ENCODE measurements at regions not wholly inside any gene's neighbourhood (a gene's known extent, or its start where the extent isn't known, plus 50 kb on each side); places are given as distances from the start of the nearest gene placed in this dataset.

DNA sequence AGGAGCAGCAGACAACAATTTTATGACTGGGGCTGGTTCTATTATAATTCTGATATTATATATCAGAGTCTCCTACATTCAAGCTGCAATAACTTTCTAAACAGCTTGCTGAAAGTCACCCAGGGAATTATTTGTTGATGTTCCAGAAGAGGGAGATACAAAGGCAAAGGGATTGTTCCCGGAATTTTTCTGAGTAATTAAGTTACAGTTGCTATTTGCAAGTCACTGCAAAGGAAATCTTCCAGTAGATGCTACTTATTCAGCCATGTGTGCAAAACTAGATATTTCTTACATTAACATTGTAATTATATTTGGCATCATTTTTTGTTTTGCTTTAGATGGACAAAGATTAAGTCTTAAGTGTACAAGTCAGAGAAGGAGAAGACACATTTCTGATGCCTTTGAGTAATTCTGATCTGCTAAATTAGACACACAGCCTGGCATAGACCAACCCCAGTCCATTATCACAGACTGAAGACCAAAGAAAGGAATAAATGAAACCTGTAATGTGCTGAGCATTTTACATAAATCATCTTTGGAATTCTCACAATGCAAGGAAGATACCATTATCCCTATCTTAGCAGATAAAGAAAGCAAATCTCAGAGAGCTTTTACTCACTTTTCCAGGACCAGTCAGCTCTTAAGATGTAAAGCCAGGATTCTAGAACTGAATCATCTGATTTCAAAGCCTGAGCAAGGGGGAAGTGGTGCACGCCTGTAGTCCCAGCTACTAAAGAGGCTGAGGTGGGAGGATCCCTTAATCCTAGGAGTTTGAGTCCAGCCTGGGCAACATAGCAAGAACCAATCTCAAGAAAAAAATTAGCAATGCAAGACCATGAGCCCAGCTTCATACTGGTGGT lies 62.6 kb upstream of the AKAP12 start:
- Histone ChIP-seq H3K36me3 (no peaks in the 10 kb centered on the region), H3K4me1 (no peaks in the 10 kb centered on the region), H3K9me3 (no peaks in the 10 kb centered on the region), H3K27me3 (no peaks in the 10 kb centered on the region), H3K27ac (no peak overlapping the region), H3K4me3 (no peak overlapping the region)
- TF ChIP-seq EP300 (IDR thresholded peaks at IDR 0.05) (no peak), POLR2A (IDR thresholded peaks at IDR 0.05) (no peak), CTCF (IDR thresholded peaks at IDR 0.05) (no peak)
- 61% methylated on average over 2 of the region's 2 CpGs for WGBS, 2 donors
- no peak for DNase-seq (ENCODE audit: low spot score in 2 of 2)

- Histone ChIP-seq H3K36me3 (no peaks in the 10 kb centered on the region), H3K27me3 (no peaks in the 10 kb centered on the region), H3K4me1 (no peaks in the 10 kb centered on the region), H3K9me3 (peaks cover 0 to 3% (median 0%) of the 10 kb centered on the region in 4 donors), H3K4me3 (no peak overlapping the region), H3K27ac (no peak overlapping the region)
- WGBS, 2 donors: 97% methylated on average over 3 of the region's 3 CpGs
- DNase-seq (ENCODE audit: low spot score in 2 of 2): no peak
- no peak for TF ChIP-seq CTCF (IDR thresholded peaks at IDR 0.05)
- TF ChIP-seq EP300 (IDR thresholded peaks at IDR 0.05): no peak
- TF ChIP-seq POLR2A (IDR thresholded peaks at IDR 0.05): no peak
Measured at GRCh38 chr6:151178373-151178772, 61.4 kb upstream of the AKAP12 start.

- Histone ChIP-seq H3K27me3 (no peaks in the 10 kb centered on the region), H3K27ac (no peak overlapping the region), H3K4me3 (no peak overlapping the region), H3K4me1 (no peaks in the 10 kb centered on the region), H3K36me3 (no peaks in the 10 kb centered on the region), H3K9me3 (peaks cover 0 to 4% (median 0%) of the 10 kb centered on the region in 4 donors)
- TF ChIP-seq EP300 (IDR thresholded peaks at IDR 0.05): no peak
- no peak for TF ChIP-seq CTCF (IDR thresholded peaks at IDR 0.05)
- no peak for TF ChIP-seq POLR2A (IDR thresholded peaks at IDR 0.05)
- peak in 1 of 2 donors; percentile 14 for DNase-seq (ENCODE audit: low spot score in 2 of 2)
- WGBS, 2 donors: 65 to 66% methylated on average over 2 of the region's 2 CpGs
Measured at GRCh38 chr6:151179321-151179720, 60.4 kb upstream of the AKAP12 start.

DNA sequence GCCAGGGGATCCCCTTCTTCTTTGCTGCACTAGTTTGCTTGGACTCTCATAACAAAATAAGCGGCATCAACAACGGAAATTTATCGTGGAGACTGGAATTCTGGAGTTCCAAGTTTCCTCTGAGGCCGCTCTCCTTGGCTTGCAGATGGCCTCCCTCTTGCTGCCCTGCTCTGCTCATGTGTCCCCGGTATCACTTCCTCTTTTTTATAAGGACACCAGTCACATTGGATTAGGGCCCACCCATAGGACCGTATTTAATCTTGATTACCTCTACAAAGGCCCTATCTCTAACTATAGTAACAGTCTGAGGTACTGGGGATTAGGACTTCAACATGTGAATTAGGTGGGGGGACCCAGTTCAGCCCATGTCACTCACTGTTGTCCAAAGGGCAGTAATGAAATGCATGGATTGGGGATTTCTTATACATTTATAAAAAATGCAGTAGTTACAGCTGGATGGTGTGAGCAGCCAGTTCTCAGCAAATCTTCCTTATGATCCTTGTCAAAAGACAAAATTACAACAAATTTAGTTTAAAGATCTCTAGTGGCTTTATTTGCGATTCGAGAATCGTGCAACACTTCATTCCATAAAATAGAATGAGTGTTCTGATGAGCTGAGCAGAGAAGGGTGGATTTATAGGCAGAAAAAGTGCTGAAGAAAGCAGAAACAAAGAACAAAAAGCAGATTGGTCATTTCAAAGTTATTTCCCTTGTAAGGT lies 59.3 kb upstream of the AKAP12 start:
- 86 to 87% methylated on average over 9 of the region's 9 CpGs for WGBS, 2 donors
- no peak for DNase-seq (ENCODE audit: low spot score in 2 of 2)
- H3K9me3 ChIP-seq: peaks cover 0 to 4% (median 0%) of the 10 kb centered on the region in 4 donors
- no peak overlapping the region for H3K4me3 ChIP-seq
- no peaks in the 10 kb centered on the region for H3K36me3 ChIP-seq
- H3K27me3 ChIP-seq: no peaks in the 10 kb centered on the region
- TF ChIP-seq CTCF (IDR thresholded peaks at IDR 0.05) (no peak), POLR2A (IDR thresholded peaks at IDR 0.05) (no peak), EP300 (IDR thresholded peaks at IDR 0.05) (no peak)
- H3K27ac ChIP-seq: no peak overlapping the region
- H3K4me1 ChIP-seq: no peaks in the 10 kb centered on the region

All from tibial nerve (tissue), 4 donors.